NCI-H2196 (cell line): ENCODE measurements at regions not wholly inside any gene's neighbourhood (a gene's known extent, or its start where the extent isn't known, plus 50 kb on each side); places are given as distances from the start of the nearest gene placed in this dataset.
A peak's percentile ranks its signal among the peaks of the same experiment; 100 is the strongest.
"Not testable (repeated sequence)": the region's sequence is repeated elsewhere in the genome, so short reads cannot be mapped to it uniquely, and the experiment has no call there.

Experiments used
- DNase-seq: peaks from one replicate; lab custom pipeline; 2025; ENCODE audit not compliant: unreplicated experiment; lab: John Stamatoyannopoulos, UW

GRCh38 chr14:86064595-86064994 is 534.7 kb downstream of the FLRT2 start:
- DNase-seq: not testable (repeated sequence)

GRCh38 chr14:86057018-86057667 is 527.2 kb downstream of the FLRT2 start:
- no peak for DNase-seq

DNA sequence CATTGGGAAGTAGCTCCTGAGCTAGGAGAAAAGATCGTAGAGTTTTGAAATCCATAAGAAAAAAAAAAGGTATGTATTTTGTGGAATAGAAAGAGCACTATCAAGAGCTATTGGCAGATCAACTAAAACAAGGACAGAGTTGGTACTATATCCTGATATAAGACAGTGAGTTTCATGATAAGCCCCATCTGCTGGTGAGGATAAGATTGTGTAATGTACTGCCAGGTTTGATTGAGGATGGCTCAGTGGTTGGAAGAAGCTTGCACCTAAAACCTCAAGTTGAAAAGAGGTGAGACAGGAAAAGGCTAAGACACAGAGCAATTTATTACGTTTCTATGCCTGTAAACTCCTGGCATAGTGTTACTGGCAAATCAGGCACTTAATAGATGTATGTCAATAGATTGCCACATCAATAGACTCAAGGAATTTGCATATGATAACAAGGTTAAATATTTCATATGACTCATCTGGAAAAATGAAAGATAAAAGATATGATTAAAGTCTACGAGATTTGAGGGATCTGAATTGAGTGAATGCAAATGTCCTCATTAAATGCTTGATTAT is 525.6 kb downstream of the FLRT2 start:
- DNase-seq: no peak

DNA sequence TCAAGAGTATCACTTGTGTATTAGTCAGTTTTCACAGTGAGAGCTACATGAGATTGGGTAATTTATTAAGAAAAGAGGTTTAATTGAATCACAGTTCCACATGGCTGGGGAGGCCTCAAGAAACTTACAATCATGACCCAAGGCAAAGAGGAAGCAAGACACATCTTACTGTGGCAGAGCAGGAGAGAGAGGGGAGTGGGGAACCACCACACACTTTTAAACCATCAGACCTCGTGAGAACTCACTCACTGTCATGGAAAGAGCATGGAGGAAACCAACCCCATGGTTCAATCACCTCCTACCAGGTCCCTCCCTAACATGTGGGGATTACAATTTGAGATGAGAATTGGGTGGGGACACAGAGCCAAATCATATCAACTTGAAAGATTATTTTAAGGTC is 522.9 kb downstream of the FLRT2 start:
- DNase-seq: no peak

DNA sequence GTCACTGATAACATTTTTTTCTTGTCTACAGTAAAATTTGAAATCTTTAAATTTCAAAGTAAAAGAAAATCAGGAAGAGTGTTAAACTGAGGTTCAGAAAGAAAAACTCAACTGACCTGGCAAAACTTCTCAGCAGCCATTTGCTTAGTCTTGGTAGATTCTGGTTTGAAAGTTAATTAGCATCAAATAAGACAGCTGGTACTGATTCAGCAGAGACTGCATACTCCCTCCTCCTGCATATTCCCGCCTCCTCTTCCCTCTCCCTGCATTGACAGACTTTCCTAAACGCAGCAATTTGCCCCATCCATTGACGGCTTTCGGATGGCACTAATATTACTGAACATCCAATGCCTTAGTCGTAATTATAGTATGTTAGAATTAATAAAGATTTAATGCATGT is 520.8 kb downstream of the FLRT2 start:
- DNase-seq: no peak

DNA sequence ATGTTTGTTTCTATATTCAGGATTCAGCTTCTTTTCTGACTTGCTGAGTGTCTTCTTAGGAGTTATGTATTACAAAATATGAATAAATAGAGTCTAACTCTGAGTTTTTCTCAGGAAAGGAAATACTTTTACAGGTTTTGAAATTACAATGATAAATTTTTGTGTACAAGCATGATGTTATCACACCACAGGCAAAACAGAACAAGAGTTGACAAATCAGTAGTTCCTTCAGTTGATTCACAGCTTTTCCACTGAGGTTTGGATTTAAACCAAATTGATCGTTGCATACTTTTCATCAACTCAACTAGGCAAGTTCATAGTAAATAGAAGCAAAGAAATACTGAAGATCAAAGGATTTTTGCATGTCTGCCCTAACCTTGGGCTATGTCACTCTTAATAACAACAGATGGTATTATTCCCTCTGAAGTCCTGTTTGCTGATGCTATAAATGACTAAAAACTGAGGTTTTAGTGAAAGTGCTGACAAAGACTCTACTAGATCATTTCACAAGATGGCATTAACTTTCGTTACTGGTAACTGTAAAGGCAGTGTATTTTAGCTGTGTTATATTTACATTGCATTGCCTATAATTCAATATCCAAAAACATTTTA is 520.2 kb downstream of the FLRT2 start:
- DNase-seq: no peak

- DNase-seq: no peak
Observed at GRCh38 chr14:86039176-86039575, 509.2 kb downstream of the FLRT2 start.

GRCh38 chr14:86038387-86039042 is 508.6 kb downstream of the FLRT2 start:
- DNase-seq: peak; percentile 5

GRCh38 chr14:86035882-86036281 is 505.9 kb downstream of the FLRT2 start:
- DNase-seq: no peak

- DNase-seq: no peak
Observed at GRCh38 chr14:86027990-86028389, 498.0 kb downstream of the FLRT2 start.

DNA sequence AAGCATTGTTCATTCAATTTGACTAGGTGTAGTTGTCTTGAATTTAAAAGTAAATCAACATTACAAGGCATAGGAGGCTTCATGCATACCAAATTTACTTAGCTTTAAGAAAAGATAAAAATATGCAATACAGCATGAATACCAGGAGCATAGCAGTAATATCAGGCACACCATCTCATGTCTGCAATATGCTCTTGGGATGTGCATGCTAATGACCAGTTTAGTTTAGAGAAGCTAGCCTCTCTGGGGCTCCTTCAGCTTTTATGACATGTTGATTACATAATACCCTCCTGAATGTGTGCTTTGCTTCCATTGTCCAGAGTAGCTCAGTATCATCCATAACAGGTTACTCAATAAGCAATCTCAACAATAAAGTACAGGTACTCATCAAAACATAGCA is 497.2 kb downstream of the FLRT2 start:
- no peak for DNase-seq

GRCh38 chr14:86022031-86022629 is 492.2 kb downstream of the FLRT2 start:
- no peak for DNase-seq

DNA sequence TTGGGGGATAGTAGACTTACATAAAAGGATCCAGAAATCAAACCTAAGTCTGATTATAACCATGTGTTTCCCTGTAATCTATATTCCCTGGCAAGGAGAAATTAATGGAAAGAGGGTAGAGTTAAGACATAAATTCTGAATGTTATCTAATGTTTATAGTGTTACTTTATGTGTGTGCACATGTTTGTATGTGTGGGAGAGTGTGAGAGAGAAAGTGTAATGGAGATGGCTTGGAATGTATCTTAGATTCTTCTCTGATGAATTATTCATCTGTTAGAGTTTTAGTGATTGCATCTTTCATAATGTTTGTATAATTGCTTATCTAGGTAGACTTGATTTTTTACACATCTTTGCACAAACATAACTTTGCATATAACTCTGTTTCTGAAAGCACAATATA is 490.9 kb downstream of the FLRT2 start:
- no peak for DNase-seq

GRCh38 chr14:86015941-86016340 is 486.0 kb downstream of the FLRT2 start:
- no peak for DNase-seq

DNA sequence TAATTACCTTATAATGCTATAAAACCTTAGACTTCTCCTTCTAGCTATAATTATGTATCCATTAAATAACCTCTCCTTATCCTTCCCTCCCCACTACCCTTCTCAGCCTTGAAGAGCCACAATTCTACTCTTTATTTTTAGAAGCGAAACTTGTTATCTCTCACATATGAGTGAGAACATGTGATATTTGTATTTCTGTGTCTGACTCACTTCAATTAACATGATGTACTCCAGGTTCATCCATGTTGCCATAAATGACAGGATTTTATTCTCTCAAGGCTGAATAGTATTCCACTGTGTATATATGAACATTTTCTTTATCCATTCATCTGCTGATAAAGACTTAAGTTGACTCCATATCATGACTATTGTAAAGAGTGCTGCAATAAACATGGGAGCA is 485.6 kb downstream of the FLRT2 start:
- no peak for DNase-seq

GRCh38 chr14:86013641-86014040 is 483.7 kb downstream of the FLRT2 start:
- DNase-seq: no peak

DNA sequence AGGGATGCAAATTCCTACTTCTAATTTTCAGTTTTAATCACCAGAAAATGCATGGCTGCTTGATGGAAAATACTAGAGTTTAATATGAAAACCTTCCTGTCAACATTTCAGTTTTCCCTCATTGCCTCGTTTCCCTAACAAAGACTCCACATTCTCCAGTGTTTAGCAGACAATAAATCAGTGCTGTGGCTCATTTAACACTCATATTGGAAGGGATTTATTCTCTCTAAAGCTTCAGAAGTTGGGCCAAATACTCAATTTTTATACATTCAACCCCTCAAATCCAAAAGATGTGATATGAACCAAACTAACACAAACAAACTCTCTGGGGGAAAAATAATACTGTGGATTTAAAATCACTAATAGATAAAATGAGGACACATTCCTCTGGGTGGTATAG is 482.5 kb downstream of the FLRT2 start:
- DNase-seq: no peak

GRCh38 chr14:86003998-86004397 is 474.1 kb downstream of the FLRT2 start:
- no peak for DNase-seq

- DNase-seq: no peak
Observed at GRCh38 chr14:85996551-85996950, 466.6 kb downstream of the FLRT2 start.

GRCh38 chr14:85991156-85991555 is 461.2 kb downstream of the FLRT2 start:
- no peak for DNase-seq

- DNase-seq: no peak
Observed at GRCh38 chr14:85987907-85988306, 458.0 kb downstream of the FLRT2 start.

DNA sequence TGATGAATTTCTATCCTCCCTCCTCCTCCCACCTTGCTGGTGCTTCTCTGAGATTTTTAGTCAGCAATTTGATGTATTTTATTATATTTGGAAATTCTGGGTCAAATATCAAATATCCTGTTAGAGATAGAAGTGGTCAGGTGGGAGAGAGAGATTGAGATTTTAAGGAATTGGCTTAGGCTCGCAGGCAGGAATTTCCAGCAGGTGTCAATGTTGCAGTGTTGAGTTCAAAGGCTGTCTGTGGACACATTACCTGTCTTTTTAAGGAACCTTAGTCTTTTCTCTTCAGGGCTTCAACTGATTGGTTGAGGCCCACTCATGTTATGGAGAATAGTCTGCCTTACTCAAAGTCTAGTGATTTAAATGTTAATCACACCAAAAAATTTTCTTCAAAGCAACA is 457.3 kb downstream of the FLRT2 start:
- no peak for DNase-seq
